Lower leg skin (tissue), 3 donors: ENCODE measurements at regions not wholly inside any gene's neighbourhood (a gene's known extent, or its start where the extent isn't known, plus 50 kb on each side); places are given as distances from the start of the nearest gene placed in this dataset.

Source experiments
- CTCF ChIP-seq, 3 donors: fragments of 450-650 bp; IDR thresholded peaks; one replicate each; pipeline ENCODE4 v1.5.1; 2016; ENCODE audit warnings: antibody characterized with exemption in 3 of 3, mild to moderate bottlenecking in 3 of 3, moderate library complexity in 2 of 3
- POLR2A ChIP-seq, 2 donors: fragments of 450-650 bp; IDR thresholded peaks; one replicate each; pipeline ENCODE4 v1.6.1; 2016 to 2017; ENCODE audit warnings: antibody characterized with exemption in 2 of 2, mild to moderate bottlenecking in 1 of 2, moderate library complexity in 1 of 2

GRCh38 chr18:39209173-39209572 is 1643.6 kb upstream of the CELF4 start:
- TF ChIP-seq CTCF (IDR thresholded peaks at IDR 0.05) (no peak), POLR2A (IDR thresholded peaks at IDR 0.05) (no peak)
